ENCODE measurements at regions not wholly inside any gene's neighbourhood (a gene's known extent, or its start where the extent isn't known, plus 50 kb on each side); places are given as distances from the start of the nearest gene placed in this dataset.

- peak; percentile 83 for TF ChIP-seq CTCF (IDR thresholded peaks at IDR 0.05; ENCODE audit: borderline replicate concordance, extremely low read depth, low read length, poor library complexity, severe bottlenecking)
- TF ChIP-seq EZH2 (IDR thresholded peaks at IDR 0.05; ENCODE audit: borderline replicate concordance, low read depth, low read length, severe bottlenecking), result no peak
Observed at GRCh38 chr20:12925210-12925755, 83.5 kb upstream of the SPTLC3 start.
